HG03196 (cell line): ENCODE measurements at regions not wholly inside any gene's neighbourhood (a gene's known extent, or its start where the extent isn't known, plus 50 kb on each side); places are given as distances from the start of the nearest gene placed in this dataset.

ENCODE experiments used
- ATAC-seq: cut with Tn5 transposase; IDR thresholded peaks from one replicate; pipeline ENCODE4 v1.9.1; 2021; ENCODE audit not compliant: unreplicated experiment

DNA sequence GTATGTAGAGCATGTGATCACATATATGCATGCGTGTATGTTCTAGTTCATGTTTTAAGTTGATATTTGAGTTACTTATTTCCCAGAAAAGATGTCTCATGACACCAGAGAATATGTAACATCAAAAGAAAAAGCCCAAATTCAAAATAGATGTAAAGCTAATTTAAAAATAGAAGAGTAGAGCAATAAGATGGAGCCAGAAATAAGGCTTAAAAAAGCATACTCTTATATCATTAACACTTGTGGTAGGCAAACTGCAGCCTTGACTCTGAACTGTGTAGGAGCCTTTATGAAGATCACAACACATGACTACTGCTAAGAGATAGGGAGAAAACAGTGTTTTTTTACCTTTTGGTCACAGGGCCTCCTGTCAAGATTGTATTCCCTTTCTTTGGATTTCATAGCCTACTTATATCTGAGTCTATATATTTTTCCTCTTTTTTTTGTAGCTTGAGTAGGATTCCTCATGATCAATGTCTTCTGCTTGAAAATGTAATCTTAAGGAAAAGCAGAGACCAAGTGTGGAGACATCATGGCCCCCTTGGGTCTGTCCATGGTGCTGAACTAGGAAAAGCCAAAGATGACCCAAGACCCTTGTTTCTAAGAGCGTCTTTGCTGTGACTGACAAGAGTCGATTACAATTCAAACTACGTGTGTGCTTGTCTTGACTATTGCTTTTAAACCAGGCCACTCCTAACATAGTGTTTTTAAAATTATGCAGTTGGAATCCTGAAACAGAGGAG is 390.4 kb downstream of the SHISA9 start:
- no peak for ATAC-seq

GRCh38 chr16:13296206-13296605 is 394.8 kb downstream of the SHISA9 start:
- no peak for ATAC-seq

- ATAC-seq = no peak
These were observed 397.3 kb downstream of the SHISA9 start for GRCh38 chr16:13298666-13299065.

DNA sequence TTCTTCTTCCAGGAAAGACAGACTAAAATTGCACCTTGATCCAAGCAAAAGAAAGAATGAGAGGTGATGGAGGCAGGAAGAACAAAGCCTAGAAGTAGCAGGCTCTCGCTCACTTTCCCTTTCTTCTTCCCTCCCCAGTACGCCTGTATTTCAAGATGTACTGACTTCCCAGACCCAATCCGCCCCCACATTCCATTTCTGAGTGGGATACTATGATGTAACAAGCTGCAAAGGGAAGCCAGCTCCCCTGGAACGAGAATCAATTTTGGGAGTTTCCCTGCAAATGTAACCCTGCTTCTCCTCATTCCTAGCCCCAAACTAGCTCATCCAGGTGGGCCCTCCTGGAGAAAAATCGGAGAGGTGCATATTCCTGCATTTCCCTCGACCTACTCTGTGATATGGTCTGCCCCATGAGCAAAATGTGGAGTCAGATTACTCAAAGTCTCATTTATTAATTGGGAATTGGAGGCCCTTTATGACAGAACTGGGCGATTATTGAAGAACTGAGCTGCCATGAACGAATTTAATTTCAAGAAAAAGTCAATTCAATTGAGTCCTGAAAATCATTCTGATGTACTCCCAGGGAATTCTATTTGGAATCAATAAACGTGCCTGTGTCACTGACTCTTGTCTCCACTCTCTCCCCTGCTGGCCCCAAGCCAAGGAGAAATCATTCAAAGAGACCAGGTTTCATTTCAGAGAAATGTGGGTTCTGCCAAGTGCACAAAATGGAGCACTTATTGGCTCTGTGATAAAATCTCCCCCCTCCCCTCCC is 398.9 kb downstream of the SHISA9 start:
- ATAC-seq = no peak

DNA sequence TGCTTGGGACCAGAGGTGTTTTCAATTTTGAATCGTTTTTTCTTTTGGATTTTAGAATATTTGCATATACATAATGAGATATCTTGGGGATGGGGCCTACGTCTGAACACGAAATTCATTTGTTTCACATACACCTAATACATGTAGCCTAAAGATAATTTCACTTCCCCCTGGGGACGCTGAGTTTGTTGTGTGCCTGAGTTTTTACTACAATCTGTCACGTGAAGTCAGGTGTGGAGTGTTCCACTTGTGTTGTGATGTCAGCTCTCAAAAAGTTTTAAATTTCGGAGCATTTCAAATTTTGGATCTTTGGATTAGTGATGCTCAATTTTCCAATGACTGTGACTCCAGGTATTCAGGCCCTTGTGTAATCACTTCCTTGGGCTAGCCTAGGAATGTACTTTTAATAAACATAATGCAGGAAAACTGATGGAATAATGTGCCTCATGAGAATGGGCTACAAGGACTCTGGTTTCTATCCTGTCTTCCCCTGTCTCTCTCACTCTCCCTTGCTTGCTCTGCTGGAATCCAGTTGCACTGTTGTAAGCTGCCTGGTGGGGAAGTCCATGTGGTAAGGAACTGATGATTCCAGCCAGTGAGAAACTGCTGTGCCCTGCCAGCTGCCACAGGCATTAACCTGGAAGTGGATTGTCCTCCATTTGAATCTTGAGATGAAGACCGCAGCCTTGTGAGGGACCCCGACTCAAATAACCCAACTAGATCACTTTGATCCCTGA is 403.8 kb downstream of the SHISA9 start:
- no peak for ATAC-seq

- ATAC-seq = no peak
These were observed 405.0 kb downstream of the SHISA9 start for GRCh38 chr16:13306161-13306995.

- no peak for ATAC-seq
These were observed 405.9 kb downstream of the SHISA9 start for GRCh38 chr16:13307255-13307654.

- no peak for ATAC-seq
These were observed 406.5 kb downstream of the SHISA9 start for GRCh38 chr16:13307851-13308250.

DNA sequence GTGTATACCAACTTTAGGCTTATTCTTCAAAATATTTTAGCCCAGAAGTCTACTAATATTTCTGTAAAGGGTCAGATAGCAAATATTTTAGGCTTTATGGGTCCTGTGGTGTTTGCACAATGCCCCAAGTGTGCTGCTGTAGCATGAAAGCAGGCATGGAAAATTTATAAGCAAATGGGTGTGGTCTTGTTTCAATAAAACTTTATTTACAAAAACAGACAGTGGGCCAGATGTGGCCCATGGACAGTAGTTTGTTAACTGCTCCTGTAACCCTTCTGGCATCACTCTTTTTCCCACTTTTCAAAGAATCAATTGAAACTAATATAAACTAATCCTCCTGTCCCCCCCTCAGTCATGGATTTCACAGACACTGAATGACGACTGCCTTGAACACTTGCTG is 410.7 kb downstream of the SHISA9 start:
- ATAC-seq = no peak

GRCh38 chr16:13313351-13313750 is 412.0 kb downstream of the SHISA9 start:
- no peak for ATAC-seq

- no peak for ATAC-seq
These were observed 413.2 kb downstream of the SHISA9 start for GRCh38 chr16:13314633-13315032.

DNA sequence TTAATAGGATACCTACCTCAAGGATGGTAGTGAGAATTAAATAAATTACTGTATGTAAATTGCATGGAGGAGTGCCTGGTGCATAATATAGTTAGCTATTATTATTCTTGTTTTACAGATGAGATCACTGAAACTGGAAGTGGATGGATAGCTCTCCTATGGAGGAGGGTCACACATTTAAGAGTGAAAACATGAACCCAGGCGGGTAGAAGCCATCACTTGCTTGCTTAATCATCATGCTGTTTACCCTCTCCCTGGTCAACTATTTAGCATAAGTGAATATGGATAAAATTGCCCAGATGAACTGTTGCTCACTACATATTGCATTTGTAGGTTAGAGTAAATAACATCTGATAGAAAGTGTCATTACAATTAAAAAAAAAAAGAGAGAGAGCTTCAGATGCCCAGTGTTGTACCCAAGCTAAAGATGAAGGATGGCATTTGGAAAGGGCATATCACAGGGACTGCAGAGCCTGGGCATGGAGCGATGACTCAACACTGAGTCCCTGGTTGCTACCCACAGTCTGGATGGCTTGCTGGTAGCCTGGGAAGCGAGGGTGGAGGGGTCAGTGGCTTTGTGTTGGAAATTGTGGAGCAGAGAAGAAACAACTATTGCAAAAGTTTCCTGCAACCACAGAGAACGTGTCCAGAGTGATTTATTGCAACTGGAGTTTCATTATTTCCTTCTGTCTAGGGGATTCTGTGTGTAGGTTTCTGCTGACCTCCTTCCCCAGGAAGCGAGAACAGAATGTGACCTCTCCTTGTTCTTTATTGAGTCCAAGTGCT is 414.4 kb downstream of the SHISA9 start:
- no peak for ATAC-seq

DNA sequence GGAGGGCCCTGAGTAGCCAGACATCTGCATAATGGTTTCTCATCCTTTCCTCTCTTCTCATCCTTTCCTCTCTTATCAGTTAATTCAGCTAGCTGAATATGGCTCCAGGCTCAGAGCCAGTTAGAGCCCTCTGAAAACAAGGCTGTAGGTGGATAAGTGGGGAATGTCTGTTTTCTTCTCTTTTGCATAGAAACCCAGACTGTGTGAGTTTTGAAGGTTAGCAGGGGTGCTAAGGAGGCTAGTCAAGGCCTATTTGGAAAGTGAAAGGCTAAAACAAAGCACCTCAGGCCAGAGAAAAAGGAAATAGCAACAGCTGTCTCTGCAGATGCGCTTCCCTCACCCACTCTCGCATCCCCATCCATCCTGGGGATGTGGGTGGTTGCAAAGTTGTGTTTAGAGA is 420.9 kb downstream of the SHISA9 start:
- ATAC-seq = no peak

GRCh38 chr16:13324851-13325250 is 423.5 kb downstream of the SHISA9 start:
- ATAC-seq = no peak

GRCh38 chr16:13325396-13325795 is 424.0 kb downstream of the SHISA9 start:
- ATAC-seq = no peak

DNA sequence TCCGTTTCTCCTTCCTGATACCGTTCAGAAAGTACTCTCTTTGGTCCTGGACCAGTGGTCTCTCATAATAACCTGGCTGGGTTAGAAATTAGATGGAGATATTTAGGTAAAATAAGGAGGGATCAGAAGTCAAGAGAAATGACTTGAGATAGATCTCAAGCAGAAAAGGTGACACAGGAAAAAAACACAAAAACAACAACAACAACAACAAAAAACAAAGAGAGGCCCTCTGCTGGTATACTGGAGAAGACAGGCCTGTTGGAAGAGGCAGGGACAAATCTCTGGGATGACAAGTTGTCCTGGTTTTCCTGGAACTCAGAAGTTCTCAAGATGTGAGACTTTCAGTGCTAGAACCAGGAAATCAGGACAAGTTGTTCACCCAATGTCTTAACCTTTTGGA is 430.5 kb downstream of the SHISA9 start:
- no peak for ATAC-seq

GRCh38 chr16:13332713-13333255 is 431.4 kb downstream of the SHISA9 start:
- no peak for ATAC-seq

GRCh38 chr16:13333336-13333735 is 431.9 kb downstream of the SHISA9 start:
- ATAC-seq = no peak

GRCh38 chr16:13335879-13336278 is 434.5 kb downstream of the SHISA9 start:
- ATAC-seq = no peak

DNA sequence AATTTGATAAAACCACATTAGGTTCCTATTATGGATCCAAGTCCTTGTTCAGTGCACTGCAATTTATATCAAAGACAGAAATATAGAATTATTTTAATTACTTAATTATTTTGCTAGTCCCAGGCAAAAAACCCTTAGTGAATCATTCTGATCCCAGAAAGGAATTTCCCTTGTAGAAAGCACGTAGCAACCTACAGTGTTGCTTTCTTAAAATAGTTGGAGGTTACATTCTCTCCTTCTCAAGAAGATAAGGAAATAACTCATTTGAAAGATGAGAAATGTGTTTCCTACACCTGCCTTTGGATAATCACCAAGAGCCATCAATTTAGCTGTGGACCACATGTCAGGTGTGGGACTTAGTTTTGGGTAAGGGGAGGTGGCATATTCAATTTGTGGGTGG is 434.9 kb downstream of the SHISA9 start:
- no peak for ATAC-seq
